SKM-1 treated with dmso at 0.1 percent for 144 hours (cell line): ENCODE measurements at regions not wholly inside any gene's neighbourhood (a gene's known extent, or its start where the extent isn't known, plus 50 kb on each side); places are given as distances from the start of the nearest gene placed in this dataset.

Experiments used
- DNase-seq: peaks from one replicate; lab custom pipeline; 2025; ENCODE audit not compliant: unreplicated experiment; lab: John Stamatoyannopoulos, UW

DNA sequence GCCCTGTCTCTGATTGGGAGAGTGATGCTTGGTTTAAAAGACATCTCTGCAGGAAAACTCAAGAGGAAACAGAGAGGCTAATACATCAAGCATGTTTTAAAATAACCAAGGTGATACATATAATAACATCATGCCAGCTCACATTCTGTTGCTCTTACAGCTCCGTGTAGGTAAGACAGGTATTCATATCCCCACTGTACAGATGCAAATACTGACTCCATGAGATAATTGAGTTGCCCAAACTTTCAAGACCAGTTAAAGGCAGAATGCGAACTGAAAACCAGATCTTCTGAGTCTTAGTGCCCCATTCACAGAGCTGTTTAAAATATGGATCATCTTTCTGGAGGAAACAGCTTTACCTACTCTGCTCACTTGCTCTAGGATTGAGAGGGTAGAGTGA is 214.0 kb downstream of the PIK3R1 start:
- DNase-seq = no peak

GRCh38 chr5:68430279-68430678 is 214.7 kb downstream of the PIK3R1 start:
- no peak for DNase-seq

DNA sequence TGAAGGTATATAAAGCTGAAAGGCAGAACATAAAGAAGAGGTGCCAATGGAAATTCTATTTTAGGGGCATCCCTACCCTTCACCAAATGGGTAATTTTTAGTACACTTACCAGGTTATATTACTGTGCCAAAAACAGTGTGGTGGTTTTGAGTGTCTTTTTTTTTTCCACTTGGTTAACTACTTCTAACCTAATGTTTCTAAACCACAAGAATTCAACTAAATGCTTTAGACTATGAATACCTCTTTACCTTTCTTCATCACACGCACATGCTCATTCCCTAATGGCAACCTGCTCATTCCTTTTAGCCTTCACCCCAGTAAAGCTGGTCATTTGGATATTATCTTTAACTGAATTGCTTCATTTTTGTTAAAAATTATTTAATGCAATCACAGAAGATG is 215.6 kb downstream of the PIK3R1 start:
- no peak for DNase-seq

DNA sequence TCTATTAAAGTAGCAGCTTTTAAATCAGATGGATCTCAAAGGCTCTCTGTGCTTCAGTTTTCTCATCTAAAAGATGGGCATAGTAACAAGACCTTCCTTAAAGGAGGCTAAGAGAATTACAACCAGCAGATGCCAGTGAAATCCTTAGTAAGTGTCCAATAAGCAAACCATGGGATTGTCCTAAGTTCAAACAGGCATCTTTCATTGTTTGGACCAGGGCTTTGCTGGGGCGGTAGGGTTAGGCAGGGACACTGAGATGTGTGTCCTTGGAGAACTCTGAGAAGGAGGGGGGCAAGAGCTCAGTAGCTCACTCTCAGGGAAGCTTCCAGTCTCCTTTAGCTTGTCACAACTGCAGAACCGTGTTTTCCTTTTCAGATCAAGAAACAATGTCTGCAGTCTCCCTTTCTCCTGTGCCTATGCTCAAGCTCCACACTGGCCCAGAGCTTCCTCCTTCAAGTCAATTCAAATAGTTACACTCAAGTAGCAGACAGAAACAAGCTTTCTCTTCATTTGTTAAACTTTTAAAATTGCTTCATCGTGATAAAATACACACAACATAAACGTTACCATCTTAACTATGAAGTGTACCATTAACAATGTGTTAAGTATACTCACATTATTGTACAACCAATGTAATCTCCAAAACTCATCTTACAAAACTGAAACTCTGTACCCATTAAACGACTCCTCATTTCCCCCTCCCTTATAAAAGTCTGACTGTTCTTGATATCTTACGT is 216.2 kb downstream of the PIK3R1 start:
- no peak for DNase-seq

GRCh38 chr5:68432682-68433081 is 217.1 kb downstream of the PIK3R1 start:
- no peak for DNase-seq

DNA sequence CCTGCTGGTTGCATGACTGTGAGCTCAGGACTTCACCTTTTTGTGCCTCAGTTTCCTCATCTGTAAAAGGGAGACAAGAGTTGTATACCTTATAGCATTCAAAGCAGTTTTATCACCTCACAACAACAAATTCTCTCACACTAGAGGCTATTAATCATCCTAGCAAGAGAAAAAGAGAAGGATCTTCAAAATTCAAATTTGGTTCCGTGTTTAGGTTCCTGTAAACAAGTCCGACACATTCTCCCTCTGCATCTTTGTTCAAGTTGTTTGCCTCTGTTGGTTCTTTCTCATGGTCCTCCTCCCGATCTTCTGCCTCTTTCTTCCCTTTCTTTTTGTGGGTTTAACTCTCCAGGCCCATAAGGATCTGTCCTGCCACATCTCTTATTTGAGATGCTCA is 218.0 kb downstream of the PIK3R1 start:
- no peak for DNase-seq

DNA sequence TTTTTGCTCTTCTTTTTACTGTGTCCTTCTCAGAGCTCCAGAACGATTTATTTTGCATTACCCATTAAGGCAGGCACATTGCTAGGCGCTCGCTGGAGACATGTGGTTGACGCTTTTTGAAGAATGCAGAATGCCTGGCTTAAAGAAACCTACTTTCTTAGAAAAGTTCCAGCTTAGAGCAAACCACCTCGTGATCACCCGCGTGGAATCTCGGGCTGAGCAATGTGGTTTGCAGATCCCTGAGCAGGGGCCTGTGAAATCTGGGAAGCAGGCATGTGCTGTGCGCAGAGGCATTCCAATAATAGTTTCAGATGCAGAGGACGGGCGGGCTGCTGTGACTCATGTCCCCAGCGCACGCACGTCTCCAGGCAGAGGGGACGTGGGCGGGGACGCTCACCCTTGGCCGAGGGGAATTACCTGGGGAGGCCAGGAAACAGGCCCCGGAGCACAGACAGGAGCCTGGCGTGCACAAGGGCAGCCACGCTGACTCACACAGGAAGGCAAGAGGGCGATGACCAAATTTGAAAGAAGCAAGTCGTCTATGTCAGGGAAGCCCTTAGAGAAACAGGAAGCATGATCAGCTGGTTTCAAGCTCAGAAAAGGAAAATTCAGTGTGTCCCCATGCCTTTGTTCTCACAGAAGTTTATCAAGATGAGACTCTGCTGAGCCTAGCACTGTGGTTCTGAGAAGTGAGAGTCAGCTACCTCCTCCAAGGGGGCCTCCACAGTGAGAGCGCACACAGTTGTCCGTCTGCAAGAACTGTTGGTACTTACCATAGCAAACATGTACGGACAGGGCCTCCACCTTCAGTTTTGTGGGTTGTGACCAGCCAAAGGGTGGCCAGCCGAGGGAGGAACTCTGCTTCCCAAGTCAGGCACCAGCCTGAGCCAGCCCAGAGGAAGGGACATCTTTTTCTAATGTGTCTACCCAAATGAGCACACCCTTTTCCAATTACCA is 218.6 kb downstream of the PIK3R1 start:
- DNase-seq = peak; percentile 90

DNA sequence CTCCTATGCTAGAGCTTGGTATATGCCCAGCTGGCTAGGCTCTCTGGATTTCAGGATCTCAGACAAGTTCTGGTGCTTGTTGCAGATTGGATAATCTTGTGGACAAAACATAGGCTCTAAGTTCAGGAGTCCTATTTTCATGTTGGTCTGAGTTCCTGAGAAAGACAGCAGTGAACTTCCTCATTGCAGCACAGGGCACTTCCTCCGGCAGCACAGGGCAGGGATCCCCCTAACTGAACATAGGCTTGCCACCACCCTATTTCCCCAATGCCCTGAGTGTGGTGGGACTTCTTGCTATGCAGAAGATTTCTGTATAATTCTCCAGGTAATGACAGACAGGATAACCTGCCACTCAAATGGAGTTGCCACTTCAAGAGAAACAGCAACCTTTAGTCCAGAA is 220.1 kb downstream of the PIK3R1 start:
- DNase-seq = peak; percentile 64

- DNase-seq = no peak
Observed at GRCh38 chr5:68436686-68437520, 221.3 kb downstream of the PIK3R1 start.

GRCh38 chr5:68438876-68439275 is 223.3 kb downstream of the PIK3R1 start:
- no peak for DNase-seq

GRCh38 chr5:68440245-68440644 is 224.7 kb downstream of the PIK3R1 start:
- no peak for DNase-seq

DNA sequence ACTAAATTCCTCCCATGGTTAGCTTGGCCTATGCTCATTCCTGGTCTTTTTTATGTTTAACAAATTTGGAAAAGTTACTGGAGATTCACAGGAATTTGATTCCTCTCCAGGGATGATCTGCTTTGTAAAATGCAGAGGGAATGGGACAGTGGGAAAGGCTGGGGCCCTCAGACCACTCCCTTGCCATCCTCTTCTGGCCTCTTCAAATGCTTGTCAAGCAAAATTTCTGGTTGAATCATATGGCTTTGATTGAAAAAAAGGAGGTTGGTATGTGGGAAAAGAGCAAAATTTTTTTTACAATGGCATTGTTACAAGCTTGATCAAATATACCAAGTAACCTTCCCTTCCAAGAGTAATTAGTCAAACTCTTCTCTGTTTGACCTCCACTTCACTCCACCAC is 225.1 kb downstream of the PIK3R1 start:
- DNase-seq = no peak

- no peak for DNase-seq
Observed at GRCh38 chr5:68441309-68442073, 225.9 kb downstream of the PIK3R1 start.

GRCh38 chr5:68443091-68443490 is 227.5 kb downstream of the PIK3R1 start:
- no peak for DNase-seq

DNA sequence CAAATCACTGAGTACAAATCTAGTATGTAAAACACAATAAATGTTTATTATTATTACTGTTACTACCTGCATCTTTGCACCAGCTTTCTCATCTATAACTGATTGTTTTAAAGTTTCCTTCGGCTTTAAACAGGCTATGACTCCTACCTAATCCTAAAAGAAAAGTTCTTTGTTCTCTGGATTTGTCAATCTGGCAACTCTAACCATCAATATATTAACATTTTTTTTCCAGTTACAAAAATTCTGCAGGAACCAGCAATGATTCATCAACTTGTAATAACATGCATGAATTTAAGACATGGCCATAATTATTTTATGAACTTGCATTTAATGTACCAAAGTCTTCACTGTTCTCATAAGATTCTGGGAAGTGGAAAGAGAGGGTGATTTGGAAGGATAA is 228.5 kb downstream of the PIK3R1 start:
- no peak for DNase-seq

GRCh38 chr5:68444833-68445232 is 229.3 kb downstream of the PIK3R1 start:
- no peak for DNase-seq

GRCh38 chr5:68445257-68446069 is 229.9 kb downstream of the PIK3R1 start:
- no peak for DNase-seq

DNA sequence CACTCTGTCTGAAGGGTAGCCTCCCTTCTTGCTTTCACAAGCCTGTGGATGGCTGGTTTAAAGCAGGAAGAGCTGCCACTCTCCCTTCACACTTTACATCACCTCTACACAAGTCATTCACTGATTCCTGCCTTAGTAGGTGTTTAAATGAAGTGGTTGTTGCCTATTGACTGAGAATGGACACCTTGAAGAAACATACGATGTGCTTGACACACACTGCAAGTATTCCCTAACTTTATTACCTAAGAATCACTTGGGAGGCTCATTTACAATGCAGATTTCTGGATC is 230.5 kb downstream of the PIK3R1 start:
- DNase-seq = no peak

DNA sequence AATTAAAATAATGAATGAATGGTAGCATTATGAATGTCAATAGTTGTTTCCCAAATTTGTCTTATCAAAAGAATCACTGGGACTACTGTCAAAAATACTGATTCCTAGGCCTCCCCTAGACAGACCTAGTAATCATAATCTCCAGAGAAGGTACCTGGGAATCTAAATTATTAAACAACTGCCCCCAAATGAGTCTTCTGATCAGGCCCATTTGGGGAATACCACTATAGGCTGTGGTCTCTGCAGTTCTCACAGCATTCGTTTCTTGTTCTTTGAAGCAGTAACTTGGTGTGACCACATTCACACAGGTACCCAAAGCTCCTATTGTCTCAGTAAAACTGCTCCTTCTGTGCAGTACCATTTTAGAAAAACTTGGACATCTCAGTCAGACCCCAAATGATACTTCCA is 230.9 kb downstream of the PIK3R1 start:
- DNase-seq = no peak
